Colonic mucosa (tissue), 4 donors: ENCODE measurements at regions not wholly inside any gene's neighbourhood (a gene's known extent, or its start where the extent isn't known, plus 50 kb on each side); places are given as distances from the start of the nearest gene placed in this dataset.
A peak's percentile ranks its signal among the peaks of the same experiment; 100 is the strongest.

Experiments
- DNase-seq: peaks from one replicate; pipeline ENCODE4 v3.0.0-alpha.2; 2020
- H3K27ac ChIP-seq: fragments of 200-600 bp; one replicate; pipeline ENCODE4 v1.8.0; 2021
- H3K27me3 ChIP-seq: fragments of 200-600 bp; one replicate; pipeline ENCODE4 v1.8.0; 2021
- H3K36me3 ChIP-seq: fragments of 200-600 bp; one replicate; pipeline ENCODE4 v1.8.0; 2021
- H3K4me1 ChIP-seq: fragments of 200-600 bp; one replicate; pipeline ENCODE4 v1.8.0; 2021; ENCODE audit warnings: mild to moderate bottlenecking
- H3K4me3 ChIP-seq: fragments of 200-600 bp; one replicate; pipeline ENCODE4 v1.8.0; 2021
- H3K9ac ChIP-seq, 2 donors: one replicate each; pipeline ENCODE4 v1.7.0; 2013; ENCODE audit warnings: control low read depth in 2 of 2, low read depth in 2 of 2, low read length in 2 of 2
- H3K9me3 ChIP-seq: fragments of 200-600 bp; one replicate; pipeline ENCODE4 v1.8.0; 2021
- intact Hi-C: fragments of 100-400 bp; cut with DNase I; formaldehyde crosslinking; loops from one replicate; pipeline ENCODE4 v1.14.1; 2022
- TF ChIP-seq, protein P1 (sequence below): fragments of 200-600 bp; IDR thresholded peaks from one replicate; pipeline ENCODE4 v1.8.0; 2022; ENCODE audit warnings: antibody characterized with exemption, mild to moderate bottlenecking
- donor health status: healthy.
- donor health status: DM: no; HTN: no; CAD: no.
- donor health status: DM: no; HTN: no; CAD: no.

DNA sequence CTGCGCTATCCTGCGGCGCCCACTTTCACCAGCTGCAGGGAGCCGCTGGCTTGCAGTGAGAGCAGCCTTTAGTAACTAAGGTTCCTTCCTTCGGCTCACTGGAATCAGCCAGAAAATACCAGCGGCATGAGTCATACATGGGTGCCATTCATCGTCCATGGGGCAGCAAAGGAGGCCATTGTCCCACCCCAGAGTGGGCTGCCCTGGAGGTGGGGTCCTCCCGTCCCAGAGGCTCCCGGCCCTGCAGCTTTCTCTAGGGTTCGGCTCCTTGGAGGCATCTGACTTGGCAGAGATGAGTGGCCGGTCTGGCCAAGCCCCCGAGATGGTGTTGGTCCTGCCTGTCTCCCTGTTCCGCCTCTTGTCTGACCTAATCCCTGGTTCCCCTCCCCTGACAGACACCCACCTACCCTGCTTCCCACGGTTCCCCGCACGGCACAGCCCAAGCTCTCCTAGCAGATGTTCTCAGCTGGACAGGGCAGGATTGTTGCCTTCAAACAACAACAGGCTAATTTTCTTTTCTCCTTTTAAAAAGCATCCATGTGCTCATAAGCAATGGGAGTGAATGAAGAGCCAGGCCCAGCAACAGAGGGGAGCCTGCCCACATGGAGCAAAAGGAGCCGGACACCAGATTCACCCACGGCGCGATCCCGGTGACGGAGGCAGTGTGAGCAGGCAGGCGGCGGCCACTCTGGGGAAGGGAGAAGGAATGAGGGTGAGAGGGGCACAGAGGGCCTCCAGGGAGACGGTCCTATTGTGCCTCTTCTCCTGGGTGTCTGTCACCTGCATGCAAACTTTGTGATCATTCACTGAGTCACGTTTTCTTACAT lies 97.0 kb upstream of the COL5A1 start:
- Histone ChIP-seq H3K4me1 (no peaks in the 10 kb centered on the region), H3K9ac (no peak overlapping the region), H3K36me3 (no peaks in the 10 kb centered on the region), H3K27me3 (no peaks in the 10 kb centered on the region), H3K27ac (peak overlapping the region; percentile 47), H3K4me3 (no peak overlapping the region), H3K9me3 (no peaks in the 10 kb centered on the region)
- intact Hi-C loops = no loop called here
- TF ChIP-seq, protein P1, sequence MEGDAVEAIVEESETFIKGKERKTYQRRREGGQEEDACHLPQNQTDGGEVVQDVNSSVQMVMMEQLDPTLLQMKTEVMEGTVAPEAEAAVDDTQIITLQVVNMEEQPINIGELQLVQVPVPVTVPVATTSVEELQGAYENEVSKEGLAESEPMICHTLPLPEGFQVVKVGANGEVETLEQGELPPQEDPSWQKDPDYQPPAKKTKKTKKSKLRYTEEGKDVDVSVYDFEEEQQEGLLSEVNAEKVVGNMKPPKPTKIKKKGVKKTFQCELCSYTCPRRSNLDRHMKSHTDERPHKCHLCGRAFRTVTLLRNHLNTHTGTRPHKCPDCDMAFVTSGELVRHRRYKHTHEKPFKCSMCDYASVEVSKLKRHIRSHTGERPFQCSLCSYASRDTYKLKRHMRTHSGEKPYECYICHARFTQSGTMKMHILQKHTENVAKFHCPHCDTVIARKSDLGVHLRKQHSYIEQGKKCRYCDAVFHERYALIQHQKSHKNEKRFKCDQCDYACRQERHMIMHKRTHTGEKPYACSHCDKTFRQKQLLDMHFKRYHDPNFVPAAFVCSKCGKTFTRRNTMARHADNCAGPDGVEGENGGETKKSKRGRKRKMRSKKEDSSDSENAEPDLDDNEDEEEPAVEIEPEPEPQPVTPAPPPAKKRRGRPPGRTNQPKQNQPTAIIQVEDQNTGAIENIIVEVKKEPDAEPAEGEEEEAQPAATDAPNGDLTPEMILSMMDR = no peak
- no peak for DNase-seq

DNA sequence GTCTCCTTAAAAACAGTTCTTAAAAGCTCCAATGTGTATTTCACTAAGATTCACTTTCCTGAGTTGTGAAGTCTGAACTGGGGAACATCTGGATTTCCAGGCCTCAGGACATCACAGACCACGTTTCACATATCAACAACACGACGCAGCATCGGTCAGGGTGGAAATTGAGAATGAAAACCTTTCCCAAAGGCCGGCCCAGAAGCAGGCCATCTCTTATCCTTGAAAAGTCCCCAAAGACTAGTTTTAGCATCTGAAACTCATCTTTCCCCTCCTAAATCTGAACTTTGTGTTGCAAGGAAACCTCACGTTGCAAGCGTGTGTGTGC lies 96.4 kb upstream of the COL5A1 start:
- Histone ChIP-seq H3K36me3 (no peaks in the 10 kb centered on the region), H3K4me3 (no peak overlapping the region), H3K9ac (no peak overlapping the region), H3K4me1 (no peaks in the 10 kb centered on the region), H3K27ac (no peak overlapping the region), H3K27me3 (no peaks in the 10 kb centered on the region), H3K9me3 (no peaks in the 10 kb centered on the region)
- TF ChIP-seq, protein P1 = no peak
- intact Hi-C loops = no loop called here
- no peak for DNase-seq

DNA sequence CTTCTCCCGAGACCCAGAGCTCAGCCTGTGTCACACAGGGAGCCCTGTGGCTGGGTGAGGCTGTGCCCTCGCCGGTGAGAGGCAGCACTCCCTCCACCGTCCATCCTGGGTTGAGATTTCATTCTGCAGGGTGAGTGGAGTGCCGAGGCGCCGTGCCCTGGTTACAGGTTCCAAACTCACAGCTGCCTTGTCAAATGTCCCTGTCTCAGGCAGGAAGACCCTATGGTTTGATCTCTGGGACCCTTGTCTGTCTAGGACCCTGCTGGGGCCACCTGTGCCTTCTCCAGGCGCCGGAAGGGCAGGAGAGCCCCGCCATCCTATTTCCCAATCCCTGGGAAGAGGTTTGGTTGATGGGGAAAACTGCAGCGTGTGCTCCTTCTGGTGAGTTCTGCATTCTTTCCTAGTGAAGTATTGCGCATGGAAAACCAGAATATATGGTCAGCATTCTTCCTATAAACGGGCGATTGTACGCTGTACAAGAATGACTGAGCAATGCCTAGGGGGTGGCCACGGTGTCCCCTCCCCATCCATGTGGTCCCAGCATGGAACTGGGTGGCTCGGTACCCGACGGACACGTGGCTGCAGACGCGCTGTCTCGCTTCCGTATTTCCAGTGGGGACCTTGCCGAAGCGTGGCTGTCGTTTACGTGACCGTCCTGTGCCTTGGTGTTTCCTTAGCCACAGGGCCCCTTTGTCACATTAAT lies 95.9 kb upstream of the COL5A1 start:
- Histone ChIP-seq H3K36me3 (no peaks in the 10 kb centered on the region), H3K9ac (peak overlapping the region in 1 of 2 donors; percentile 26), H3K27ac (peak overlapping the region; percentile 71), H3K4me1 (no peaks in the 10 kb centered on the region), H3K4me3 (no peak overlapping the region), H3K27me3 (no peaks in the 10 kb centered on the region), H3K9me3 (no peaks in the 10 kb centered on the region)
- intact Hi-C loops = no loop called here
- TF ChIP-seq, protein P1 = no peak
- DNase-seq = no peak

DNA sequence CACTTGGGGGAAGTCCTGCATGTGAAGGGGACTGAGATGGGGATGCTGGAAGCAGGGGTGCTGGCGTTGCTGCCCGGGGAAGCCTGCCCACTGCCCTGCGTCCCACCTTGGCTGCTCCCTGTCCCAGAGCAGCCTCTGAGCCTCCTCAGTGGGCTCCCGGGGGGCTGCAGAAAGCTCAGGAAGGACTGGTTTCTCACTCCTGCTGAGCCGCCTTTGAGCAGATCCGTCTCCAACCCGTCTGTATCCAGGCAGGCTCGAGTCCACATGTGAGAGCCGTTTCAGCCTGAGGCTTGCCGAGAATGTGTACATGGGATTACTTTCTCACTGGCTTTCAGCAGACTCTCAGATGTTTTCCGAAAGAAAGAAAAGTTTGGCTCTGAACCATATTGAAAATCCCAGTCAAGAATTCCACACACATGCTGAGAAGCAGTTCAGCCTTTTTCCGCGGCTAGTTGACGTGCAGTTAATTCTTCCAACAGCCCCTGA lies 95.3 kb upstream of the COL5A1 start:
- no peaks in the 10 kb centered on the region for H3K9me3 ChIP-seq
- H3K27ac ChIP-seq = peak overlapping the region; percentile 71
- TF ChIP-seq, protein P1 = no peak
- intact Hi-C loops = no loop called here
- H3K9ac ChIP-seq = peak overlapping the region in 1 of 2 donors; percentile 26
- no peaks in the 10 kb centered on the region for H3K36me3 ChIP-seq
- no peak overlapping the region for H3K4me3 ChIP-seq
- H3K27me3 ChIP-seq = no peaks in the 10 kb centered on the region
- H3K4me1 ChIP-seq = no peaks in the 10 kb centered on the region
- DNase-seq = no peak

DNA sequence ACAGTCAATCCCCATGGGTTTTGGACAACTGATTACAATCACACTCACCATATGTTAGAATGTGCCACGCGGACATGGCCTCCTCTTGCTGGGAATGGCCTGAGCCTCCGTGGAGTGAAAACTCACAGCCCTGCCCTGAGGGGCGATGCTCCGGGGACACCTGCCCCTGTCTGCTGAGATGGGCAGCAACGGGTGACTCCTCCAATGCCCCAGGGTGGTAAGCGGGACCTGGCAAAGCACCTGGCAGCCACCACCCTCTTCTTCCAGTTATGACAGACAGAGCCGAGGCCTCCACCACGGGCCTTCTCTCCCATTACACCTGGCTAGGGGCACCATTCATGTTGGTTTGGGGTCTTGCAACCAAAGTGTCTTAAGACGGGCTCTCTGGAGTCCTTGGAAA lies 94.9 kb upstream of the COL5A1 start:
- Histone ChIP-seq H3K36me3 (no peaks in the 10 kb centered on the region), H3K27ac (no peak overlapping the region), H3K4me1 (no peaks in the 10 kb centered on the region), H3K4me3 (no peak overlapping the region), H3K27me3 (no peaks in the 10 kb centered on the region), H3K9ac (no peak overlapping the region), H3K9me3 (no peaks in the 10 kb centered on the region)
- intact Hi-C loops = no loop called here
- TF ChIP-seq, protein P1 = no peak
- no peak for DNase-seq
